ENCODE measurements at regions not wholly inside any gene's neighbourhood (a gene's known extent, or its start where the extent isn't known, plus 50 kb on each side); places are given as distances from the start of the nearest gene placed in this dataset.

DNA sequence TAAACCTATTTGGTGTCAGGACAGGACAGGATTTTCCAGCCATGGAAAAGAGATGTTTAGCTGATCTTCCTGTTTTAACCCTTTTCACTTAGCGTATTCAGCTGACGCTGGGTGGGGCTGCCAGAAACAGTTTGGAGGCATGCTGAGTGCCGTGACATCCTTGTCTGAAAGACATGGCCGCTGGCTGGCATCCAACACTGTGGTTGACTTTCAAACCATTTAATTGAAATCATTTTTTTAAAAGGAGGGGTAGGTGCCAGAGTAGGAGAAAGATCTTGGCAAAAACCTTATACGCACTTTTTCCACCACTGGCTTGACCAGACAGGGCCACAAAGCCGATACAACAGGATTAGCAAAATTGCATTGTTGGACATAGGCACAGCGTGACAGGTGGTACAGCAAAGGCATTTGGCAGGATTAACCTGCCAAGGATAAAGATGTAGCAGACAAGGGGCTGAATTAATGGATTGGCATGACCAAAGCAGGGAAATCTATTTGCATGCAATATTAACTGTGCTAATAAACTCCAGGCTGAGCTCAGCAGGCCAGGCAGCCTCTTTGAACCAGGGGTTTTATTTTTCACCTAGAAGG lies 131.8 kb upstream of the TOPAZ1 start:
- no peak overlapping the region for H3K9ac ChIP-seq (ENCODE audit: low read length)

DNA sequence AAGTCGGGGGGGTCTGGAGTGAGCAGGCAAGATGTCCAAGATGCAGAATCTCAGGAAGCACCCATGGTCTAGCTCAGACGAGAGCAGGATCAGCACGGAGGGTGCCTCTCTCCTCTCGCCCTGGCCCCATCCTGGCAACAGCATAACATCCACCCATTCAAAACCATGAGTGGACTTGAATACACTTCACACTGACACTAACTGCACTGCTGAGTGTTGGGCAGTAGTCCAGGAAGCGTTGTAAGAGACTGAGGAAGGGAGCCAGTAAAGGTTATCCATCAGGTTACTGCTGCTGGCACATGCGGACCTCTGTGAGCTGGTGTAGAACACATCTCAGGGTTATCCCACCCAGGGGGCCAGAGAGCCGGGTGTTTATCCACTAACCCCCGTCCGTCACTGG lies 131.0 kb upstream of the TOPAZ1 start:
- no peaks in the 10 kb centered on the region for H3K36me3 ChIP-seq (ENCODE audit: control insufficient read depth, low read depth, low read length)
- no peaks in the 10 kb centered on the region for H3K9me3 ChIP-seq (ENCODE audit: control insufficient read depth, low read depth, low read length)
- H3K4me3 ChIP-seq (ENCODE audit: low read length) = no peak overlapping the region
- H3K9ac ChIP-seq (ENCODE audit: low read length) = no peak overlapping the region
- H3K27ac ChIP-seq (ENCODE audit: low read length) = no peak overlapping the region
- H3K4me1 ChIP-seq (ENCODE audit: control insufficient read depth, low read depth, low read length) = no peaks in the 10 kb centered on the region
- H3K27me3 ChIP-seq (ENCODE audit: control insufficient read depth, insufficient read depth, low read length) = no peaks in the 10 kb centered on the region

More for the DNA sequence above, 131.8 kb upstream of the TOPAZ1 start:
- Histone ChIP-seq H3K27me3 (ENCODE audit: control insufficient read depth, insufficient read depth, low read length) (no peaks in the 10 kb centered on the region), H3K36me3 (ENCODE audit: control insufficient read depth, low read depth, low read length) (no peaks in the 10 kb centered on the region), H3K4me1 (ENCODE audit: control insufficient read depth, low read depth, low read length) (no peaks in the 10 kb centered on the region), H3K9me3 (ENCODE audit: control insufficient read depth, low read depth, low read length) (no peaks in the 10 kb centered on the region), H3K27ac (ENCODE audit: low read length) (no peak overlapping the region), H3K4me3 (ENCODE audit: low read length) (no peak overlapping the region)

DNA sequence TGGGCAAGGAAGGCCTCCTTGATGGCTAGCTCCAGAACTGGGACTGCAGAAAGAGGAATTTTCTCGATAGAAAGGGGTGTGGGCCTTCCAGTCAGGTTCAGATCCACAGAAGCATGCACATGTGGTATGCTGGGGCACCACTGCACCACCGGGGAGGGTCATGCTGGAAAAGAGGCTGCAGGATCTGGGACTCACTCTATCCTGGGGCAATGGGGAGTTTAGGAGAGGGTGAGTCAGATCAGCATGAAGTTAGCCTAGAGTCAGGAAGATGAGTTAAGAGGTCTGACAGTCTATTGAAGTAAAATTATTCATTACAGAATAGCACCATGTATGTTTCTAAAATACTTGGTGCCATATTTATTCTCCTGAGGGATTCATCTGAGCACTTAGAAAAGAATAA lies 130.2 kb upstream of the TOPAZ1 start:
- H3K4me1 ChIP-seq (ENCODE audit: control insufficient read depth, low read depth, low read length) = no peaks in the 10 kb centered on the region
- H3K36me3 ChIP-seq (ENCODE audit: control insufficient read depth, low read depth, low read length) = no peaks in the 10 kb centered on the region
- H3K4me3 ChIP-seq (ENCODE audit: low read length) = no peak overlapping the region
- no peaks in the 10 kb centered on the region for H3K27me3 ChIP-seq (ENCODE audit: control insufficient read depth, insufficient read depth, low read length)
- H3K9ac ChIP-seq (ENCODE audit: low read length) = no peak overlapping the region
- no peaks in the 10 kb centered on the region for H3K9me3 ChIP-seq (ENCODE audit: control insufficient read depth, low read depth, low read length)
- H3K27ac ChIP-seq (ENCODE audit: low read length) = no peak overlapping the region

DNA sequence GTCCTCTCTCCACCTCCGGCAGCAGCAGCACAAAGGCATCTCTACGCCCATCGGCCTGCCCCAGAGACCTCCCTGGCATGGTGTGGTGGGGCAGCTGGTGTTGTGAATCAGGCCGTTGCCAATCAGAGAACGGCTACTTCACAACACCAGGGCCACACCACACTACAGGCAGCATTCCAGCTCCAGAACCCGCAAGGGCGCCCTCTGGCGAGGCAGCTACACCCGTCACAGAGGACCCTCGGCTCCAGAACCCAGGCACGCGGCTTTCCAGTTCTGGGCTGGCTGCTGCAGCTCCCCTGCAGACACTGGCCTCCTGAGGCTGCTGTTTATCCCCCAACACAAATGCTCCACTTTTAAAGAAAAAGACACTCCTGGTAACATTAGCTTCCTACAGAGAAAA lies 127.5 kb upstream of the TOPAZ1 start:
- H3K9me3 ChIP-seq (ENCODE audit: control insufficient read depth, low read depth, low read length) = no peaks in the 10 kb centered on the region
- no peak overlapping the region for H3K9ac ChIP-seq (ENCODE audit: low read length)
- H3K27me3 ChIP-seq (ENCODE audit: control insufficient read depth, insufficient read depth, low read length) = no peaks in the 10 kb centered on the region
- H3K4me1 ChIP-seq (ENCODE audit: control insufficient read depth, low read depth, low read length) = no peaks in the 10 kb centered on the region
- H3K27ac ChIP-seq (ENCODE audit: low read length) = no peak overlapping the region
- no peaks in the 10 kb centered on the region for H3K36me3 ChIP-seq (ENCODE audit: control insufficient read depth, low read depth, low read length)
- H3K4me3 ChIP-seq (ENCODE audit: low read length) = no peak overlapping the region

DNA sequence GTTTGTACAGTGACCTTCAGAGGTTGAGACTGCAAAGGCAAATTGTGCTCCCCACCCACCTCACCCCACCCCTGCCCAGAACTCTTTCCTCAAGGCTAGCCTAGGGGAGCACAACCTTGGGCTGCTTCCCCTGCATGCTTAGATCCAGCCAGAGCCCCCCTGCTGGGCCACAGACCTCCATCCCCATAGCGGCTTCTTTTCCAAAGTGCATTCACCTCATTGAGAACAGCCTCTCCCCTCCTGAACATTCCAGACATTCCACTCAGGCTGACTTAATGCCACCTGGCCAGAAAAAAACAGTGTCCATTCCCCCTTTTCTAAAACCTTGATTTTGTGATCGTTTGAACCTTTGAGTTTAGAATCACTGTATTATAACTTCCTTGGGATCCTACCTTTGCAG lies 124.4 kb upstream of the TOPAZ1 start:
- Histone ChIP-seq H3K36me3 (ENCODE audit: control insufficient read depth, low read depth, low read length) (no peaks in the 10 kb centered on the region), H3K27me3 (ENCODE audit: control insufficient read depth, insufficient read depth, low read length) (no peaks in the 10 kb centered on the region), H3K27ac (ENCODE audit: low read length) (no peak overlapping the region), H3K4me3 (ENCODE audit: low read length) (no peak overlapping the region), H3K4me1 (ENCODE audit: control insufficient read depth, low read depth, low read length) (no peaks in the 10 kb centered on the region), H3K9ac (ENCODE audit: low read length) (no peak overlapping the region), H3K9me3 (ENCODE audit: control insufficient read depth, low read depth, low read length) (no peaks in the 10 kb centered on the region)

DNA sequence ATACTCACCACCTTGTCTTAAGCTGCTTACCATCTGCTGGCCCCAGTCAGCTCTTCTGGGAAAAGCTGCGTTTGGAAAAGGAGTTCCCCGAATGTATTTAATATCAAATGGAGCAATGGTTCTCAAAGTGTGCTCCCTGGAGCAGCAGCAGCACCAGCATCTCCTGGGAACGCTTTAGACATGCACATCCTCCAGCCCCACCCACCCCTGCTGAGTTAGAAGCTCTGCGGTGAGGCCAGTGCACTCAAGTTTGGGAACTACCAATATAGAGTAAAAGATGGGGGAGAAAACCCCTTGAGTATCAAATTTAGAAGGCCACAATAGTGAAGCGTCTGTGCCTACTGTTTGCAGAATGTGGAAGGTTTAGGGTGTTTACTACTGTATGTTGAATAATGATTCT lies 124.0 kb upstream of the TOPAZ1 start:
- Histone ChIP-seq H3K27ac (ENCODE audit: low read length) (no peak overlapping the region), H3K4me3 (ENCODE audit: low read length) (no peak overlapping the region), H3K9me3 (ENCODE audit: control insufficient read depth, low read depth, low read length) (no peaks in the 10 kb centered on the region), H3K4me1 (ENCODE audit: control insufficient read depth, low read depth, low read length) (no peaks in the 10 kb centered on the region), H3K9ac (ENCODE audit: low read length) (no peak overlapping the region), H3K36me3 (ENCODE audit: control insufficient read depth, low read depth, low read length) (no peaks in the 10 kb centered on the region), H3K27me3 (ENCODE audit: control insufficient read depth, insufficient read depth, low read length) (no peaks in the 10 kb centered on the region)

DNA sequence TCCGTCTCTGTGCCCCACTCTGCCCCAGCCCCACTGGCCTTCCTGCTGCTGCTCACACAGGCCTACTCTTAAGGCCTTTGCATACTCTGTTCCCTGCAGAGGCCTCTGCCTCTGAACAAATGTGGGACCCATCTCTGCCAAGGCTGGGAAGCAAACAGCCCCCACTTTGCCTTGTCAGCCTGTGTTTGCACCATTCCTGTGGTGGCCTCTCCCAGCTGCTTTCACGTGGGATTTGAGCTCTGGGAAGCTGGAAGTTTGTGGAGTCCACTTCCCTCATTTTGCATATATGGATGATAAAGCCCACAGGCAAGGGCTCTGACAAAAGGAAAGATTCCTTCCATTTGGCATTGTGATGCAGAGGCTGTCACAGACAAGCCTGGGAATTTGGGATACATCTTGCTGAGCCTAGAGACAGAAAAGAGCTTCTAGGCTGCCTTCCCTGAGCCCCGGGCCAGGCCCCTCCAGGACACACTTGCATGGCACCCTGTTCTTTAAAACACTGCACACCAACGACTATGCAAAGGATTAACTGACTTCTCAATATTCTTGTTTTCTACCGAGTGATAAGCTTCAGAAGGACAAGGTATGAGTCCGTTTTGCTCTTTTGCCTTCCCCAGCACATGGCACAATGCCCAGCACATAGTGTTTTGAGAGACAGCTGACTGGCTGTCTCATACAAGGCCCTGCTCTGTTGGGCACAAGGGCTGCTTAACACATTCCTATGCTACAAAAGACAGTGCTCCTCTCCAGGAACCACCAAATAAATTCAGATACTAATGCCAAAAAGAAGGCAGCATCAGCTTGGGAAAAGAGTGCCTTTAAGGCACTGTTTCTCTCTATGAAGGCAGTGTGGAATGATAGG lies 120.7 kb upstream of the TOPAZ1 start:
- H3K27ac ChIP-seq (ENCODE audit: low read length) = no peak overlapping the region
- H3K9me3 ChIP-seq (ENCODE audit: control insufficient read depth, low read depth, low read length) = no peaks in the 10 kb centered on the region
- no peaks in the 10 kb centered on the region for H3K27me3 ChIP-seq (ENCODE audit: control insufficient read depth, insufficient read depth, low read length)
- H3K4me3 ChIP-seq (ENCODE audit: low read length) = no peak overlapping the region
- no peak overlapping the region for H3K9ac ChIP-seq (ENCODE audit: low read length)
- no peaks in the 10 kb centered on the region for H3K36me3 ChIP-seq (ENCODE audit: control insufficient read depth, low read depth, low read length)
- H3K4me1 ChIP-seq (ENCODE audit: control insufficient read depth, low read depth, low read length) = no peaks in the 10 kb centered on the region

DNA sequence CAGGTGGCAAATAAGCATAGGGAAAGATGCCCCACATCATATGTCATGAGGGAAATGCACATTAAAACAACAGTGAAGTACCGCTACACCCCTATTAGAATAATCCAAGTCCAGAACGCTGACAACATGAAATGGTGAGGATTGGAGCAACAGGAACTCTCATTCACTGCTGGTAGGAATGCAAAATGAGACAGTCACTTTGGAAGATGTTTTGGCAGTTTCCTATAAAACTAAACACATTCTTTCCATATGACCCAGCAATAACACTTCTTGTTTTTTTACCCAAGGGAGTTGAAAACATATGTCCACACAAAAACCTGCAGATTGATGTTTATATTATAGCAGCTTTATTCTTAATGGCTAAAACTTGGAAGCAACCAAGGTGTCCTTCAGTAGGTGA lies 116.4 kb upstream of the TOPAZ1 start:
- Histone ChIP-seq H3K36me3 (ENCODE audit: control insufficient read depth, low read depth, low read length) (no peaks in the 10 kb centered on the region), H3K4me3 (ENCODE audit: low read length) (no peak overlapping the region), H3K27ac (ENCODE audit: low read length) (no peak overlapping the region), H3K27me3 (ENCODE audit: control insufficient read depth, insufficient read depth, low read length) (no peaks in the 10 kb centered on the region), H3K4me1 (ENCODE audit: control insufficient read depth, low read depth, low read length) (peaks cover 10% of the 10 kb centered on the region), H3K9ac (ENCODE audit: low read length) (no peak overlapping the region), H3K9me3 (ENCODE audit: control insufficient read depth, low read depth, low read length) (no peaks in the 10 kb centered on the region)

DNA sequence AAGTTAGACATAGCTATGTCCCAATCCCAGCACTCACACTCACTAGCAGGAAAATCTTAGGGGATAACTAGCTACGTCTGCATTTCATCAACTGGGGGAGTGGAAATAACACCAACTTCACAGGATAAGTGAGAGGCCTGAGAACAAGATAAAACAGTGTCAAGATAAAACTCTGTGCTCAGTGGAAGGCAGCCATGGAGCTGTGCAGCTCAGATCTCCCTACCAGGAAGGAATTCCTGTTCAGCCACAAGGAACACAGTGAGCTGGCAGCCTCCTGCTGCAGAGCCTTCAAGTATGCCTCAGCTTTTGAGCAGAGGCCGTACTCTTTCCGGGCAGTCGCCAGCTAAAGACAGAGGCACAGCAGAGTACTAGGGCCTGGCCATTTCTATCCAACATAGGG lies 115.8 kb upstream of the TOPAZ1 start:
- Histone ChIP-seq H3K4me3 (ENCODE audit: low read length) (no peak overlapping the region), H3K27me3 (ENCODE audit: control insufficient read depth, insufficient read depth, low read length) (no peaks in the 10 kb centered on the region), H3K36me3 (ENCODE audit: control insufficient read depth, low read depth, low read length) (no peaks in the 10 kb centered on the region), H3K4me1 (ENCODE audit: control insufficient read depth, low read depth, low read length) (peaks cover 10% of the 10 kb centered on the region), H3K9ac (ENCODE audit: low read length) (no peak overlapping the region), H3K27ac (ENCODE audit: low read length) (no peak overlapping the region), H3K9me3 (ENCODE audit: control insufficient read depth, low read depth, low read length) (no peaks in the 10 kb centered on the region)

DNA sequence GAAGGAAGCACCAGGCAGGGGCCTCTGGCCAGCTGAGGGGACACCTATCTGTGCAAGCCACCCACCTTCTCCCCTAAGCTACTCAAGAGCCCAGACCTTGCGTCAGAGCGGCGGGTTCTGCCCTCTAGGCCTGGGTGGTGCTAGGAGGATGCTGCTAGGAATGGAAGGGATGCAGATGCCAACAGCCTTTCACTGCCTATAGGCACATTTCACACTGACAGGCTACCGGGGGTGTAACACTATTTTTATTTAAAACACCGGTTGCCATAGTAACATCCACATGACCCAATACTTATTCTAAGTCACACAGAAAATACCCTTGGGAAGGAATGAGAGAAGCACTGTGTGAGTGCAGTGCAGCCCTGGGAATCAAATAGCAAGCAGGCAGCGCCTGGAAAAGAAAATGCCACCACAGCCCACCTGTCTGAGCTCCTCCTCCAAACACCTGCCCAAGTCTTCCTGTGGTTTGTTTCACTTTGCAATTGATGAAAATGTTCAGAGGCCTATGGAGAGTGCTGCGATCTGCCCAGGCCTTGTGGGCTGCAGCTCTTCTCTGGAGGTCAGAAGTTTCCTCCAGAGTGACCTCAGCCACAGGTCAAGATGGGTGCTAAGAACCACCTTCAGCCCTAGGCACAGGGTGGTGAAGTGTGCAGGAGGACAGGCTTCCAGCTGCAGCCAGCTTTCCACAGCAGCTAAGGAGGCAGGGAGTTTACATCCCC lies 113.5 kb upstream of the TOPAZ1 start:
- Histone ChIP-seq H3K9me3 (ENCODE audit: control insufficient read depth, low read depth, low read length) (no peaks in the 10 kb centered on the region), H3K9ac (ENCODE audit: low read length) (no peak overlapping the region), H3K27me3 (ENCODE audit: control insufficient read depth, insufficient read depth, low read length) (no peaks in the 10 kb centered on the region), H3K4me3 (ENCODE audit: low read length) (no peak overlapping the region), H3K36me3 (ENCODE audit: control insufficient read depth, low read depth, low read length) (no peaks in the 10 kb centered on the region), H3K4me1 (ENCODE audit: control insufficient read depth, low read depth, low read length) (peaks cover 10% of the 10 kb centered on the region), H3K27ac (ENCODE audit: low read length) (no peak overlapping the region)

DNA sequence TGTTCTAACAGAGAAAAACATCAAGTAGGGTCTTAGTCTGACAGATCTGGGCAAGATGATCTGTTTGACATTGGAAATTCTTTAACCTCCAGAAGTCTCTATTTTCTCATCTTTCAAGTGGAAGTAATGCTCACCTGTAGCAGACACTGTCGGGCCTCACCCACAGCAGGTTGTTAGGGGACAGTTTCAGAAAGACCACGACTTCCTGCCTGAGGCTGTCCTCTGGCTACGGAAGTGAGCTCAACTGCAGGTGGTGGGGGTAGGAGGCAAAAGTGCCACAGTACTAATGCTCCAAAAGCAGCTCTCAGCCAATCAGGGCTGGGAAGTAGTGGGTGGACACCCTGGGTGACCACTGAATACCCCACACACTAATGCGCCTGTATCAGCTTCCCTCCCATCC lies 111.4 kb upstream of the TOPAZ1 start:
- Histone ChIP-seq H3K36me3 (ENCODE audit: control insufficient read depth, low read depth, low read length) (no peaks in the 10 kb centered on the region), H3K9me3 (ENCODE audit: control insufficient read depth, low read depth, low read length) (no peaks in the 10 kb centered on the region), H3K4me1 (ENCODE audit: control insufficient read depth, low read depth, low read length) (peaks cover 10% of the 10 kb centered on the region), H3K4me3 (ENCODE audit: low read length) (no peak overlapping the region), H3K27me3 (ENCODE audit: control insufficient read depth, insufficient read depth, low read length) (no peaks in the 10 kb centered on the region), H3K9ac (ENCODE audit: low read length) (no peak overlapping the region), H3K27ac (ENCODE audit: low read length) (no peak overlapping the region)

Data from iPS-18a (cell line).